Thyroid gland (tissue), 4 donors: ENCODE measurements at regions not wholly inside any gene's neighbourhood (a gene's known extent, or its start where the extent isn't known, plus 50 kb on each side); places are given as distances from the start of the nearest gene placed in this dataset.

ENCODE experiments used
- DNase-seq, 2 donors: peaks; one replicate each; pipeline ENCODE4 v3.0.0-alpha.2; 2019
- H3K27ac ChIP-seq, 3 donors: fragments of 200-600 bp; sonication (generic); 1 replicate in 2 of 3; 2 replicates in 1 of 3; pipeline ENCODE4 v1.5.1; 2016 to 2019; ENCODE audit warnings: mild to moderate bottlenecking in 1 of 3, moderate library complexity in 1 of 3
- H3K27me3 ChIP-seq: fragments of 200-600 bp; sonication (generic); one replicate; pipeline ENCODE4 v1.5.1; 2019
- H3K36me3 ChIP-seq, 2 donors: fragments of 200-600 bp; sonication (generic); one replicate each; pipeline ENCODE4 v1.5.1; 2016 to 2019
- H3K4me1 ChIP-seq, 2 donors: fragments of 200-600 bp; sonication (generic); one replicate each; pipeline ENCODE4 v1.5.1; 2017 to 2019
- H3K4me3 ChIP-seq, 3 donors: fragments of 200-600 bp; sonication (generic); replicated peaks in 1 of 3; 1 replicate in 2 of 3; 2 replicates in 1 of 3; pipeline ENCODE4 v1.5.1; 2016; ENCODE audit warnings: mild to moderate bottlenecking in 1 of 3
- H3K9me3 ChIP-seq: fragments of 200-600 bp; sonication (generic); one replicate; pipeline ENCODE4 v1.5.1; 2017
- CTCF ChIP-seq, 6 experiments: fragments of 200-600 bp in 3 of 6; fragments of 450-650 bp in 3 of 6; sonication (generic) in 3 of 6; IDR thresholded peaks; one replicate each; pipeline ENCODE4 v1.5.1; 2016 to 2019; ENCODE audit warnings: antibody characterized with exemption in 6 of 6, mild to moderate bottlenecking in 2 of 6, inconsistent platforms in 1 of 6, moderate library complexity in 1 of 6
- POLR2A ChIP-seq, 2 donors: fragments of 450-650 bp; IDR thresholded peaks; one replicate each; pipeline ENCODE4 v1.6.1; 2017; ENCODE audit warnings: antibody characterized with exemption in 2 of 2, mild to moderate bottlenecking in 2 of 2, moderate library complexity in 1 of 2
- WGBS, 2 donors: methylation state at CpG; one replicate each; pipeline ENCODE4 v1.1.5; 2017; 5-methylcytosine and 5-hydroxymethylcytosine counted together
- intact Hi-C: fragments of 100-400 bp; cut with DNase I; formaldehyde crosslinking; loops from one replicate; pipeline ENCODE4 v1.15.1; 2023

DNA sequence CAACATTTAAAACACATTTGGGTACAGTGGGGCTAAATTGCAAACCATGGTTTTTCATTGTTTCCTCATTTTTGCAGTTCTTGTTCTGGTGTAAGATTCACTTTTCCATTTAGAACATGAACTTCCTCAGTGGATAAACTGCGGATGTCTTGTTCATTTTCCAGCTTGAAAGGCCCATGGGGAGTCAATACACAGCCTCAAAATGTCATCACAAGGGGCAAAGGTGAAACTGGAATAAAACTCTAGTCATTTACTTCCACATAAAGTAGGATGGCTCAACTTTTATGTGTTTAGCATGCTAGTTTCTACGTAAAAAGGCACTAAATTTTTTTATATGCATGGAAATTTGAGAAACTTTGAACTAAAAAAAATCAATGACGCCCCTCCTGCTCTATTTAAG, 718.8 kb downstream of the TLR4 start:
- Histone ChIP-seq H3K27me3 (no peaks in the 10 kb centered on the region), H3K4me3 (no peak overlapping the region), H3K36me3 (no peaks in the 10 kb centered on the region), H3K27ac (no peak overlapping the region), H3K4me1 (no peaks in the 10 kb centered on the region), H3K9me3 (no peaks in the 10 kb centered on the region)
- WGBS, 2 donors = 72 to 73% methylated on average over 3 of the region's 3 CpGs
- intact Hi-C loops = no loop called here
- DNase-seq = no peak
- TF ChIP-seq POLR2A (IDR thresholded peaks at IDR 0.05) (no peak), CTCF (IDR thresholded peaks at IDR 0.05) (no peak)

DNA sequence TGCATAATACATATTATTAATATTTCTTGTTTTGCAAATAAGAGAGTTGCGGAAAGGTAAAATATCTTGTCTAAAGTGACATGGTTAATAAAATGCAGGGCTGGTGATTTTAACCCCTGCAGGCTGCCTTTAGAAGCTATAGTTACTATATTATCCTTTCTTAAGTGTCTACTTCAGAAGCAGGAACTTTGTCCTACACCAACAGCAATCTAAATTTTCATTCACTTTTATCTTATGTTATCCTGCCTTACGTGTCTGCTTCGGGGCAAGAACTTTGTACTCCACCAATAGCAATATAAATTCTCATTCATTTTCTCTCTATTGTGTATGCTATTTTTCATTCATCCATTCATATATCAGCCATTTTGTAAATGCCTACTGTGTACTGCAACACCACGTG, 719.5 kb downstream of the TLR4 start:
- Histone ChIP-seq H3K27ac (no peak overlapping the region), H3K36me3 (no peaks in the 10 kb centered on the region), H3K9me3 (no peaks in the 10 kb centered on the region), H3K27me3 (no peaks in the 10 kb centered on the region), H3K4me1 (no peaks in the 10 kb centered on the region), H3K4me3 (no peak overlapping the region)
- DNase-seq = no peak
- intact Hi-C loops = no loop called here
- TF ChIP-seq POLR2A (IDR thresholded peaks at IDR 0.05) (no peak), CTCF (IDR thresholded peaks at IDR 0.05) (no peak)
- 83 to 88% methylated on average over 4 of the region's 4 CpGs for WGBS, 2 donors

DNA sequence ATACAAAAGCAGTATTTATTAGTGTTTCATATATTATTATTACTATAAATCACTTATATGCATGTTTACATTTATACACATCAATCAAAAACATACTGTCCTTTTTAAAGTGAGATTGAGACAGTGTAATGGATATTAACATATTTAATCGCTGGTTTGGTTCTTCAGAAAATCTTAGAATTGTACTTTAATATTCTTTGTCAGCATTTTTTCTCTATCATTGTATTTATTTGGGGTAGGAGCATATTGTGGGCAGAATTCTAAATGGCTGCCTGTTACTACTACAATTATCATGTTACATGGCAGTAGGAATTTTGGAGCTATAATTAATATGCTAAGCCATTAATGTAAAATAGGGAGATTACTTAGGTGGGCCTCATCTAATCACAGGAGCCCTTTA, 722.6 kb downstream of the TLR4 start:
- 79 to 87% methylated on average over 1 of the region's 1 CpG for WGBS, 2 donors
- Histone ChIP-seq H3K4me3 (no peak overlapping the region), H3K9me3 (no peaks in the 10 kb centered on the region), H3K27ac (no peak overlapping the region), H3K4me1 (no peaks in the 10 kb centered on the region), H3K36me3 (no peaks in the 10 kb centered on the region), H3K27me3 (no peaks in the 10 kb centered on the region)
- intact Hi-C loops = no loop called here
- TF ChIP-seq CTCF (IDR thresholded peaks at IDR 0.05) (no peak), POLR2A (IDR thresholded peaks at IDR 0.05) (no peak)
- no peak for DNase-seq

DNA sequence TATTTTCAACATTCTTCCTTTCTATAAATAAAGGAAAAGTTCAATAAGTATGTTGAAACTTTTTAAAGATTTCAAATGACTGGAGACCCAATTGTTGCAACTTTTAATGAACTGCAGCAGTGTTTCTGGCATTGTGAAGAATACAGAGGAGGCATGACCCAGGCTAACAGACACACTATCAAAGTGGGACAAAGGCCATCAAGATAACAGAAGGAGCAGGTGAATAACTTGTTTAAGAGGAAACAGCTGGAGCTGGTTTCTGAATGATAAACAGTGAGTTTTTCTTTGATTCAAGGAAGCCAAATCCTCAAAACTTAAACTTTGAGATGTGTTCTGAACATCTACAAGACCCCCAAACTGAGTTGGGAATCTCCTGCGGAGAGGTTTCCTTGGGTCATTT, 734.6 kb downstream of the TLR4 start:
- no peak overlapping the region for H3K27ac ChIP-seq
- no peaks in the 10 kb centered on the region for H3K4me1 ChIP-seq
- H3K27me3 ChIP-seq = no peaks in the 10 kb centered on the region
- no peak for DNase-seq
- TF ChIP-seq CTCF (IDR thresholded peaks at IDR 0.05) = no peak
- no peak for TF ChIP-seq POLR2A (IDR thresholded peaks at IDR 0.05)
- WGBS, 2 donors = 82 to 90% methylated on average over 1 of the region's 1 CpG
- no peak overlapping the region for H3K4me3 ChIP-seq
- H3K9me3 ChIP-seq = no peaks in the 10 kb centered on the region
- intact Hi-C loops = no loop called here
- H3K36me3 ChIP-seq = no peaks in the 10 kb centered on the region

DNA sequence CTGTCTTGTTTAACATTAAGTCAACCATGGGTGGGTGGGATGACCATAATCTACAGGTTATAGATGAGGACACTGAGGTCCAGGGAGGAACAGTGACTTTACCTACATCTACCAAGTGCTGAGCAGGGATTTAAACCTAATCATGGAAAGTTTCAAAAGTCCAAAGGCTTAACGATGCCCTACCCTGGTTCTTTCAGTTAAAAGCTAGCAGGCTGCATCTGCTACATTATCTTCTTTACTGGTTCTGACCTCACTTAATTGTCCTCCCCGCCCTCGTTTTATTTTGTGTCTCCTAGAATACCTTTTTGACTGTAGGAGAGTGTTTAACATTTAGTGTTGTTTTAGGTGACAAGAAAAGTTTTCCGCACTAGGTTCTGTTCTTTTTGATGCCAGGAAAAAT, 735.2 kb downstream of the TLR4 start:
- no peak for TF ChIP-seq CTCF (IDR thresholded peaks at IDR 0.05)
- TF ChIP-seq POLR2A (IDR thresholded peaks at IDR 0.05) = no peak
- Histone ChIP-seq H3K9me3 (no peaks in the 10 kb centered on the region), H3K4me1 (no peaks in the 10 kb centered on the region), H3K27ac (no peak overlapping the region), H3K27me3 (no peaks in the 10 kb centered on the region), H3K36me3 (no peaks in the 10 kb centered on the region), H3K4me3 (no peak overlapping the region)
- intact Hi-C loops = no loop called here
- 70 to 74% methylated on average over 4 of the region's 4 CpGs for WGBS, 2 donors
- DNase-seq = no peak
